ENCODE measurements at regions not wholly inside any gene's neighbourhood (a gene's known extent, or its start where the extent isn't known, plus 50 kb on each side); places are given as distances from the start of the nearest gene placed in this dataset.

- intact Hi-C loops (cut with DNase I) = no loop called here
- DNase-seq = no peak
- ATAC-seq (ENCODE audit: poor library complexity) = no peak
These were observed 282.3 kb upstream of the CHRM2 start for GRCh38 chr7:136585954-136586670.

GRCh38 chr7:136566491-136566890 lies 302.0 kb upstream of the CHRM2 start:
- DNase-seq (no peak), ATAC-seq (ENCODE audit: poor library complexity) (no peak)
- intact Hi-C loops (cut with DNase I) = no loop called here

GRCh38 chr7:136555933-136556332 lies 312.5 kb upstream of the CHRM2 start:
- ATAC-seq (ENCODE audit: poor library complexity) (no peak), DNase-seq (no peak)
- intact Hi-C loops (cut with DNase I) = no loop called here

GRCh38 chr7:136551618-136552017 lies 316.8 kb upstream of the CHRM2 start:
- intact Hi-C loops (cut with DNase I) = no loop called here
- DNase-seq (no peak), ATAC-seq (ENCODE audit: poor library complexity) (no peak)

DNA sequence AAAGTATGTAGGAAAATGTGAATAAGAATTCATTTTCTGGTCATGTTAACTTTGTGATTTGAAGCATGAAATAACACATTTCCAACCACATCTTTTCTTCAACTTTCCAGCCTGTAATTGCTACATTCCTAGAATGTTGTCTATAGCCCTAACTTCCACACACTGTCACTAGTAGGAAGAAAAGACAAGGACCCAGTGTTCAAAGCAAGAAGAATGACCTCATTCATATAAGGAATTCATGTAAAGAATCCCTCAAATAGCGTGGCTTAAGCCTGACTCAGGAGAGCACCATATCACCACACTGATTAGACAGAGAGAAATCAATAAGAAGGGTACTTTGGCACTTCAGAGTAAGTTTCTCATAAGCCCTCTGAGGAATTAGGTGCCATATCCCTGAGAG lies 318.7 kb upstream of the CHRM2 start:
- no peak for DNase-seq
- intact Hi-C loops (cut with DNase I) = no loop called here
- no peak for ATAC-seq (ENCODE audit: poor library complexity)

- no peak for ATAC-seq (ENCODE audit: poor library complexity)
- intact Hi-C loops (cut with DNase I) = no loop called here
- no peak for DNase-seq
These were observed 334.7 kb upstream of the CHRM2 start for GRCh38 chr7:136533732-136534131.

DNA sequence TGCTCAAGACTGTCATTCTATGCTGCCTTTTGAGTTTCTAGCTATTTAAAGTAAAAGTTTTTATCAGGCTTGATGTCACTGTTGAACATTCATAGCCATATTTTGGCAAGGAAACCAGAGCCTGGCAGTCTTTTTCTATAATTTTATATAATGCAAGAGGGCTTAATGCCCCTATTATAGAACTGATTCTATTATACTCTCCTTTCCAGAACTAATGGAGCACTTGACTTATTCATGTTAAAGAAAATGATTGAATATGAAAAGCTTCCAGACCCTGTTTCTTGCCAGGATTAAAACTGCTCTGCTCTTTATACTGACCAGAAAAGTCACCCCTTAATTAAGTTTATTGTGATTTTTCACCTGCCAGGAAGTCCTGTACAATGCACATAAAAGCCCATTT lies 337.6 kb upstream of the CHRM2 start:
- ATAC-seq (ENCODE audit: poor library complexity) (no peak), DNase-seq (no peak)
- intact Hi-C loops (cut with DNase I) = no loop called here

DNA sequence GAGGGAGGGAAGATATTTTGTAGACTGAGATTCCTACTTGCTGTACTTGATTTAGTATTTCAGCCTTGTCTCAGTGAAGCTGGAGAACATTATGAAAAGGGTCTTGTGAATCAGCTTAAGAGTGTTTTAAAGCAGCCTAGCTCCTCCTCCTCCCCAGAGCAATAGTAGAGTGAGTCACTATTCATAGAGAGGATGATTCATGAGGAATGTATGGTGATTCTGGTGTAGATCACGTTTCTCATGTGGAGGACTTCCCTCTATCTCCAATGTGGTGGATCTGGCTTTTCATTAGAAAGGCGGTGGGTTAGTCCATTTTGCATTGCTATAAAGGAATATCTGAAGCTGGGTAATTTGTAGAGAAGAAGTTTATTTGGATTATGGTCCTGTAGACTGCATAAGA lies 340.1 kb upstream of the CHRM2 start:
- no peak for ATAC-seq (ENCODE audit: poor library complexity)
- no peak for DNase-seq
- intact Hi-C loops (cut with DNase I) = no loop called here

- ATAC-seq (ENCODE audit: poor library complexity) = no peak
- no peak for DNase-seq
- intact Hi-C loops (cut with DNase I) = no loop called here
These were observed 340.9 kb upstream of the CHRM2 start for GRCh38 chr7:136527554-136527953.

DNA sequence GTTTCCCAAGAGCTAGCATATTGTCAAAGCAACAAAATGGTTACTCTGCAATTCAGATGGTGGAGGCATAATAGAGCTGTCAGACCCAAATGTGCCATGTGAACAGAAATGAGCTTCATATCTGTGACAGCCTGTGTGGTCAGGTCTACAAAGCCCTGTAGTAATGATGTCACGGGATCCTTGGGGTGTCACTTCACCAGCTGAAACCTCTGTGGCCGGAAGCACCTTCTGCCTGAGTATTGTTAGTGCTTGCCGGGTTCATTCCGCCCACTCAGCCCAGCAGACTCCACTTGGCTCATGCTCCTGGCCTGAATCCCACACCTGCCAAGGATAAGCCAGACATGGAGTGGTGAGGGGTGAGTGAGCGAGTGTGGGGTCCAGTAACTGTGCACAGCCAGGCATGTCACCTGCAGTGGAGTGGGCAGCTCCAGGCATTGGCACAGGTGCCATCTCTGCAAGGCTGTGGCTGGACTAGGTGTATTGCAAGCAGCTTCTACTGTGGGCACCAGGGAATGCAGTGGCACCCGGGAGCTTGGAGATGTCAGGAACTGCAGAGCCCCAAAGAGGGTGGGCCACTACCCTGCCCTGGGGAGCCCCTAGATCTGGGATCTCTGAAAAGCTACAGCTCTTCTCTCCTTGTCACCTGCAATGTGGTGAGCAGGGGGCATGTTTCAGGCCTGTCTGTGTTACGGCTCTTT lies 341.9 kb upstream of the CHRM2 start:
- no peak for ATAC-seq (ENCODE audit: poor library complexity)
- peak; percentile 30 for DNase-seq
- intact Hi-C loops (cut with DNase I) = no loop called here

- ATAC-seq (ENCODE audit: poor library complexity) (no peak), DNase-seq (no peak)
- intact Hi-C loops (cut with DNase I) = no loop called here
These were observed 344.9 kb upstream of the CHRM2 start for GRCh38 chr7:136523571-136523970.

DNA sequence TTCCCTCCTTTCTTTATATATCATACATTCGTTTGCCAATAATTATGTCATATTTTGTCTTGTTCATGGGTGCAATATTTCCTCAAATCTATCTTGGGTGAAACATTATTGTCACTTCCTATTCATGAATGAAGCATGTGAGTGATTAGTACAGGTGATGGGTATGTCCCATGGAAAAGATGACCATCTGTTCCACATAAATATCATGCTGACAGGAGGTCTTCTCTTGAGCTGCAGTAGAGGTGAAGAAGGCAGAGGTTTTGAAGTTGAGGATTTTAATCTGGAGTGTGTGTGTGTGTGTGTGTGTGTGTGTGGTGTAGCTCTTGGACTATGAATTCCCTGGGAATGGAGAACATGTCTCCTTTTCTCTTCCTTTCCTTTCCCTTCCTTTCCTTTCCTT lies 350.5 kb upstream of the CHRM2 start:
- no peak for DNase-seq
- ATAC-seq (ENCODE audit: poor library complexity) = no peak
- intact Hi-C loops (cut with DNase I) = no loop called here

DNA sequence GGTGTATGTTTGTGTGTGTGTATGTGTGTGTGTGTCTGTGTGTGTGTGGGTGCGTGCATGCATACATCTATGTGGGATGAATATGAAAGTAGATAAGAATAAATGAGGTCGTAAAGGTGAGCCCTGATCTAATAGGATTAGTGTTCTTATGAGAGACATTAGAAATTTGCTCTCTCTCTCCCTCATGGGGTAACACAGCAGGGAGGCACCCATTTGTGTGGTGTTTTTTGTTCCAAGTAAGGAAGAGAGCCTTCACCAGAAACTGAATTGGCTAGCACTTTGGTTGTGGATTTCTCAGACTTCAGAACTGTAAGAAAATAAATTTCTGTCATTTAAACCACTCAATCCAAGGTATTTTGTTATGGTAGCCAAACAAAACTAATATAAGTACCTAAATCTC lies 353.7 kb upstream of the CHRM2 start:
- intact Hi-C loops (cut with DNase I) = no loop called here

DNA sequence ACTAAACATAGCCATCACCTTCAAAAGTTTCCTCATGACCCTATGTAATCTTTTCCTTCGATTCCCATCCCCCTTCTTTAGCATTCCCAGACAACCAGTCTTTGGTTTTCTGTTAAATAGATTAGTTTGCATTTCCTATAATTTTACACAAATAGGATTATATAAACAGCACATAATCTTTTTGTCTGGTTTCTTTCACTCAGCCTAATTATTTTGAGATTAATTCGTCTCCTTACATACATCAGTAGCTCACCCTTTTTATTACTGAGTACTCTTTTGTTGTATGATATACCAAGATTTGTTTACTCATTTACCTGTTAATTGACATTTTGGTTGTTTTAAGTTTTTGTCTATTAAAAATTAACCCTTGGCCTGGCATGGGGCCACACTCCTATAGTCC lies 354.7 kb upstream of the CHRM2 start:
- intact Hi-C loops (cut with DNase I) = no loop called here
- DNase-seq (no peak), ATAC-seq (ENCODE audit: poor library complexity) (no peak)

More for the DNA sequence above, 353.7 kb upstream of the CHRM2 start:
- ATAC-seq (ENCODE audit: poor library complexity) (no peak), DNase-seq (no peak)

DNA sequence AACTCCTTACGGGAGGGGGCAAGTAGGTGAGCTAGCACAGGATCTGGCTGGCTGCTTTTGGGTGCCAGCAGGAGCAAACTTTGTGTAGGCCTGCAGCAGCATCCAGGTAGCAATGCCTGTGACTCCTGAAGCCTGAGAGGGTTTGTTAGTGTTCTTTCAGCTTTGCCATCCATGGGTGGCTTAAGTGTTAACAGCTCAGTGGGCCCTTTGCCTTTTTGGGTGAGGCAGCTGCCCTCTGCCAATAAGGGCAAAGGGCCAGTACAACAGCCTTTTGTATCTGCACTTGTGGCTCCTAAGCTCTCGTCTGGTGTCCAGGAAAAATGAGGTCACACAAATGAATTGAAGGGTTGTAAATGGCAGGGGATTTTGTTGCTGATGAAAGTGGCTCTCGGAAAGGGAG lies 359.0 kb upstream of the CHRM2 start:
- intact Hi-C loops (cut with DNase I) = no loop called here
- peak; percentile 90 for ATAC-seq (ENCODE audit: poor library complexity)

DNA sequence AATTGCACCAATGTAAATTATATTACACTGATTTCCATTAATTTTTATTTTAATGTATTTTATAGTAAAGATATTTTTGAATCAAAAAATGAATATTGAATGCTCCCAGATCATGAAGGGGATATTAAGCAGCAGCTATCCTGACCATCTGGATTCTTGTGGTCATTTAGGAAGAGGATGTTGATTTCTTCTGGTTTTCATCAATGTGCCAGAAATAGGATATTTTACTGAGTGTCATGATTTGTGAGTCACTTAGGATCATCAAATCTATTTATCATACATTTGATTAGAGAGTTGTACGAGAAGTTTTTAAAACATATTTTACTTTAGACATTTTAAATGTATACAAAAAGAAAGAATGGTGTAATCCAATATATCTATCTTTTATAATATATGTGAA lies 366.3 kb upstream of the CHRM2 start:
- DNase-seq (no peak), ATAC-seq (ENCODE audit: poor library complexity) (no peak)
- intact Hi-C loops (cut with DNase I) = no loop called here

More for the DNA sequence above, 359.0 kb upstream of the CHRM2 start:
- no peak for DNase-seq

GRCh38 chr7:136501151-136501550 lies 367.3 kb upstream of the CHRM2 start:
- intact Hi-C loops (cut with DNase I) = no loop called here
- DNase-seq (no peak), ATAC-seq (ENCODE audit: poor library complexity) (no peak)

- ATAC-seq (ENCODE audit: poor library complexity) (no peak), DNase-seq (no peak)
- intact Hi-C loops (cut with DNase I) = no loop called here
These were observed 371.9 kb upstream of the CHRM2 start for GRCh38 chr7:136496551-136496950.

- DNase-seq (no peak), ATAC-seq (ENCODE audit: poor library complexity) (no peak)
- intact Hi-C loops (cut with DNase I) = no loop called here
These were observed 373.4 kb upstream of the CHRM2 start for GRCh38 chr7:136495081-136495480.

DNA sequence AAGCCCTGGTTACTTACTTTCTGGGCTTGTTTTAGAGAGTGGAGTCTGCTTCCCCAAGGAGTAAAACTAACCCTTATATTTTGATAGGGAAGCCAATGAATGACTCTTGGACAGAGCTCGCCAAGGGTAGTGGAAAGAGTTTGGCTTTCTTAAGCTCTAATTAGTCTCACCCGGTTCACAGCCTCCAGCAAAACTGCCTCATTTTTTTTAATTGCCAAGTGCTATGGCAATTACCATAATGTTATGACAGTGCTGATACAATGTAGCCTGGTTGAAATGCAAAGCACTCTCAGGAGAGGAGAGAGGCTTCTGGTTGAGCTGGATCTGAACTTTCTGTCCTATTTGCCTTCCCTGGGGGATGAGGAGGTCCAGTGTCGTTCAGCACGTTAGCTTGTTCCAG lies 376.1 kb upstream of the CHRM2 start:
- DNase-seq (no peak), ATAC-seq (ENCODE audit: poor library complexity) (no peak)
- intact Hi-C loops (cut with DNase I) = no loop called here

DNA sequence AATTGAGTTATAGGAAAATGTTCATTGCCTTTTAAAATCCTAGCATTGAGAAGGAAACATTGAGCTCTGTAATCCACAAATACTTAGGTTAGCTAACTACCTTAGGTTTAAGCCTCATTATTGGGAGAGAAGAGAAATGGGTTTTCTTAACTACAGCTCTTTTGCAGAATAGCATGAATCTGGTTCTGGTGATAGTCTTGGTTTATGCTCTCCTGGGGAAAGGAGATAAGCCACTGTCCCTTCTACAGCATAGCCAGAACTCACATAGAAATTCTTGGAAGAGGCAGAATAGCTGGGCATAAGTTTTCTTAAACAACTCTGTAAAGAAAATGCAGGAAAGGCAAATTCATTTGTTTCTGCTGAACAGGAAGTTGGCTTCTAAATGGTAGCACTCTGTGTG lies 378.6 kb upstream of the CHRM2 start:
- intact Hi-C loops (cut with DNase I) = no loop called here
- no peak for ATAC-seq (ENCODE audit: poor library complexity)
- DNase-seq = no peak
